ENCODE measurements at regions not wholly inside any gene's neighbourhood (a gene's known extent, or its start where the extent isn't known, plus 50 kb on each side); places are given as distances from the start of the nearest gene placed in this dataset.

DNA sequence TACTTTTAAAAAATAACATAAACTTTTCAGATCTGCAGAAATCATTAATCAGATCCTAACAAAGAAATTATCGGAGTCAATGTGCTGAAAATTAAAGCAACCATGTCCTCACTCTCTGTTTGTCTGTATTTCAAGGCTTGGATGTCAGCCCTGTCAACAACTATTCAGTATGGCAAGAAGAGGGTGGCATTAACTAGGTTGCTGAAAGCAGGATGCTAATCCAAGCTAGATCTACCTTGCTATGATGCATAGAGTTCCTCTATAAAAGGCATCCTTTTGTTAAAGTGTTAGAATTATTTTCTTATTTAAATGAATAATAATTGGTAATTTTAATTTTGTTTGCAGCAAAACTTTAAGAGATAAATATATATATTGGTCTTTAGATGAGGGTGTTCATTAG, 800.8 kb downstream of the CDH11 start:
- H3K4me1 ChIP-seq (ENCODE audit: control insufficient read depth, insufficient read depth, low read length), result no peaks in the 10 kb centered on the region
- ChIA-PET POLR2A (no interaction called here), CTCF (no interaction called here)
- no peak overlapping the region for H3K27ac ChIP-seq (ENCODE audit: low read length)
- H3K27me3 ChIP-seq (ENCODE audit: control insufficient read depth, insufficient read depth, low read length), result no peaks in the 10 kb centered on the region
- no peak for DNase-seq (ENCODE audit: low read depth, low spot score)
- BruUV-seq (replicated peaks), result no TSS peak
- H3K9me3 ChIP-seq (ENCODE audit: control insufficient read depth, insufficient read depth, low read depth, low read length), result no peaks in the 10 kb centered on the region
- no peaks in the 10 kb centered on the region for H3K36me3 ChIP-seq (ENCODE audit: control insufficient read depth, insufficient read depth, low read length)
- H3K4me3 ChIP-seq (ENCODE audit: low read depth in 2 of 2, low read length in 2 of 2), result no peak overlapping the region
- in situ Hi-C loops (cut with HindIII; ENCODE audit: low pct_unique_long_range_greater_than_20kb, low sequenced_read_pairs) (no loop called here), intact Hi-C loops (cut with micrococcal nuclease; ENCODE audit: unreplicated experiment) (no loop called here)
- TF ChIP-seq REST (IDR thresholded peaks at IDR 0.05; ENCODE audit: insufficient read depth in 1 of 2, low read depth in 2 of 2, low read length in 1 of 2), result no peak
- ATAC-seq, result no peak

DNA sequence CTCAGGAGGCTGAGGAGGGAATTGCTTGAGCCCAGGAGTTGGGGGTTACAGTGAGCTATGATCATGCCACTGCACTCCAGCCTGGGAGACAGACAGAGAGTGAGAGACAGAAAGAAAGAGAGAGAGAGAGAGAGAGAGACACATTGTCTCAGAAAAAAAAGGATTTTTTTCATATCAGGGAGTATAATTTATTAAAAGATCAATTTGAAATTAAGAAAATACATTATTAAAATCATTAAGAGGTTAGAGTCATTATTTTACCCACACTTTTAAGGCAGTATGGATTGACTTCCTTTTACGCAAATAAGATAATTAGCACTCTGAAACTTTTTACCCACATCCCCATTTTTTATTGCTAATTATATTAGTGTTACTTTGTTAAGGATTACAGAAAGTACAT, 804.3 kb downstream of the CDH11 start:
- BruUV-seq (replicated peaks), result no TSS peak
- intact Hi-C loops (cut with micrococcal nuclease; ENCODE audit: unreplicated experiment), result no loop called here
- ATAC-seq (no peak), DNase-seq (ENCODE audit: low read depth, low spot score) (no peak)
- in situ Hi-C loops (cut with HindIII; ENCODE audit: low pct_unique_long_range_greater_than_20kb, low sequenced_read_pairs), result no loop called here
- H3K27ac ChIP-seq (ENCODE audit: low read length), result no peak overlapping the region
- CTCF ChIA-PET, result no interaction called here
- TF ChIP-seq CTCF (IDR thresholded peaks at IDR 0.05), result no peak
- TF ChIP-seq REST (IDR thresholded peaks at IDR 0.05; ENCODE audit: insufficient read depth in 1 of 2, low read depth in 2 of 2, low read length in 1 of 2), result no peak
- no peak for TF ChIP-seq TCF7L2 (IDR thresholded peaks at IDR 0.05; ENCODE audit: low read depth, low read length)
- no peak for TF ChIP-seq SIN3A (IDR thresholded peaks at IDR 0.05; ENCODE audit: borderline replicate concordance, insufficient read depth, low read depth, low read length)
- TF ChIP-seq POLR2AphosphoS5 (IDR thresholded peaks at IDR 0.05; ENCODE audit: low read depth, low read length), result no peak
- no peak overlapping the region for H3K4me3 ChIP-seq (ENCODE audit: low read depth in 2 of 2, low read length in 2 of 2)
- POLR2A ChIA-PET, result no interaction called here
- no peaks in the 10 kb centered on the region for H3K4me1 ChIP-seq (ENCODE audit: control insufficient read depth, insufficient read depth, low read length)
- no peaks in the 10 kb centered on the region for H3K9me3 ChIP-seq (ENCODE audit: control insufficient read depth, insufficient read depth, low read depth, low read length)
- no peaks in the 10 kb centered on the region for H3K36me3 ChIP-seq (ENCODE audit: control insufficient read depth, insufficient read depth, low read length)
- no peaks in the 10 kb centered on the region for H3K27me3 ChIP-seq (ENCODE audit: control insufficient read depth, insufficient read depth, low read length)
